Vagina (tissue), 2 donors: ENCODE measurements at regions not wholly inside any gene's neighbourhood (a gene's known extent, or its start where the extent isn't known, plus 50 kb on each side); places are given as distances from the start of the nearest gene placed in this dataset.

Experiments used
- CTCF ChIP-seq, 3 experiments: fragments of 450-650 bp in 2 of 3; fragments of 200-600 bp in 1 of 3; sonication (generic) in 1 of 3; IDR thresholded peaks; one replicate each; pipeline ENCODE4 v1.5.1; 2017 to 2019; ENCODE audit warnings: antibody characterized with exemption in 3 of 3, mild to moderate bottlenecking in 2 of 3, moderate library complexity in 2 of 3
- POLR2A ChIP-seq, 2 donors: fragments of 450-650 bp; IDR thresholded peaks; one replicate each; pipeline ENCODE4 v1.6.1; 2017; ENCODE audit warnings: antibody characterized with exemption in 2 of 2, mild to moderate bottlenecking in 2 of 2, moderate library complexity in 2 of 2
- POLR2AphosphoS5 ChIP-seq, 2 donors: sonication (generic); formaldehyde crosslinking; IDR thresholded peaks; one replicate each; pipeline ENCODE4 v1.9.0; 2017; ENCODE audit warnings: antibody characterized with exemption in 2 of 2, mild to moderate bottlenecking in 2 of 2, low read depth in 1 of 2; ENCODE audit not compliant: insufficient read depth in 1 of 2

- TF ChIP-seq CTCF (IDR thresholded peaks at IDR 0.05) (no peak), POLR2A (IDR thresholded peaks at IDR 0.05) (no peak), POLR2AphosphoS5 (IDR thresholded peaks at IDR 0.05; ENCODE audit: insufficient read depth in 1 of 2, low read depth in 1 of 2) (no peak)
Observed at GRCh38 chr6:169921217-169921616, 169.8 kb downstream of the ERMARD start.
